ENCODE measurements at regions not wholly inside any gene's neighbourhood (a gene's known extent, or its start where the extent isn't known, plus 50 kb on each side); places are given as distances from the start of the nearest gene placed in this dataset.

GRCh38 chr11:110801328-110801727 lies 89.1 kb upstream of the ARHGAP20 start:
- Mint-ChIP-seq H3K4me3 (no peak overlapping the region), H3K4me1 (no peaks in the 10 kb centered on the region), H3K9me3 (ENCODE audit: low read depth) (no peaks in the 10 kb centered on the region), H3K27me3 (no peaks in the 10 kb centered on the region), H3K36me3 (no peaks in the 10 kb centered on the region), H3K27ac (no peak overlapping the region)
- CTCF ChIA-PET, result no interaction called here
- no peak for ATAC-seq
- DNase-seq, result no peak

- H3K9me3 Mint-ChIP-seq (ENCODE audit: low read depth), result no peaks in the 10 kb centered on the region
- H3K27ac Mint-ChIP-seq, result no peak overlapping the region
- no peak overlapping the region for H3K4me3 Mint-ChIP-seq
- no peaks in the 10 kb centered on the region for H3K4me1 Mint-ChIP-seq
- DNase-seq, result no peak
- CTCF ChIA-PET, result no interaction called here
- H3K36me3 Mint-ChIP-seq, result no peaks in the 10 kb centered on the region
- ATAC-seq, result no peak
- no peaks in the 10 kb centered on the region for H3K27me3 Mint-ChIP-seq
Measured at GRCh38 chr11:110798201-110798900, 86.1 kb upstream of the ARHGAP20 start.

GRCh38 chr11:110797453-110797852 lies 85.2 kb upstream of the ARHGAP20 start:
- DNase-seq, result no peak
- ATAC-seq, result no peak
- H3K36me3 Mint-ChIP-seq, result no peaks in the 10 kb centered on the region
- H3K27me3 Mint-ChIP-seq, result no peaks in the 10 kb centered on the region
- no peaks in the 10 kb centered on the region for H3K9me3 Mint-ChIP-seq (ENCODE audit: low read depth)
- no peaks in the 10 kb centered on the region for H3K4me1 Mint-ChIP-seq
- H3K27ac Mint-ChIP-seq, result no peak overlapping the region
- CTCF ChIA-PET, result no interaction called here
- H3K4me3 Mint-ChIP-seq, result no peak overlapping the region

GRCh38 chr11:110795112-110795624 lies 82.9 kb upstream of the ARHGAP20 start:
- Mint-ChIP-seq H3K27ac (no peak overlapping the region), H3K36me3 (no peaks in the 10 kb centered on the region), H3K9me3 (ENCODE audit: low read depth) (no peaks in the 10 kb centered on the region), H3K27me3 (no peaks in the 10 kb centered on the region), H3K4me3 (no peak overlapping the region), H3K4me1 (no peaks in the 10 kb centered on the region)
- DNase-seq (no peak), ATAC-seq (no peak)
- CTCF ChIA-PET, result no interaction called here

GRCh38 chr11:110793556-110793955 lies 81.3 kb upstream of the ARHGAP20 start:
- no peak overlapping the region for H3K27ac Mint-ChIP-seq
- H3K9me3 Mint-ChIP-seq (ENCODE audit: low read depth), result no peaks in the 10 kb centered on the region
- H3K36me3 Mint-ChIP-seq, result no peaks in the 10 kb centered on the region
- no peaks in the 10 kb centered on the region for H3K4me1 Mint-ChIP-seq
- H3K27me3 Mint-ChIP-seq, result no peaks in the 10 kb centered on the region
- CTCF ChIA-PET, result no interaction called here
- no peak overlapping the region for H3K4me3 Mint-ChIP-seq
- ATAC-seq (no peak), DNase-seq (no peak)

- Mint-ChIP-seq H3K36me3 (no peaks in the 10 kb centered on the region), H3K27ac (no peak overlapping the region), H3K9me3 (ENCODE audit: low read depth) (no peaks in the 10 kb centered on the region), H3K4me1 (no peaks in the 10 kb centered on the region), H3K27me3 (no peaks in the 10 kb centered on the region), H3K4me3 (no peak overlapping the region)
- ATAC-seq, result no peak
- no peak for DNase-seq
- CTCF ChIA-PET, result no interaction called here
Measured at GRCh38 chr11:110791621-110792020, 79.4 kb upstream of the ARHGAP20 start.

GRCh38 chr11:110787680-110788079 lies 75.4 kb upstream of the ARHGAP20 start:
- DNase-seq, result no peak
- Mint-ChIP-seq H3K27me3 (no peaks in the 10 kb centered on the region), H3K4me3 (no peak overlapping the region), H3K36me3 (no peaks in the 10 kb centered on the region), H3K27ac (no peak overlapping the region), H3K9me3 (ENCODE audit: low read depth) (no peaks in the 10 kb centered on the region), H3K4me1 (no peaks in the 10 kb centered on the region)
- no peak for ATAC-seq
- CTCF ChIA-PET, result no interaction called here

GRCh38 chr11:110786226-110786902 lies 74.1 kb upstream of the ARHGAP20 start:
- Mint-ChIP-seq H3K27ac (no peak overlapping the region), H3K27me3 (no peaks in the 10 kb centered on the region), H3K4me3 (no peak overlapping the region), H3K9me3 (ENCODE audit: low read depth) (no peaks in the 10 kb centered on the region), H3K36me3 (no peaks in the 10 kb centered on the region), H3K4me1 (no peaks in the 10 kb centered on the region)
- CTCF ChIA-PET, result no interaction called here
- no peak for ATAC-seq
- no peak for DNase-seq

GRCh38 chr11:110785398-110785797 lies 73.2 kb upstream of the ARHGAP20 start:
- Mint-ChIP-seq H3K4me3 (no peak overlapping the region), H3K36me3 (no peaks in the 10 kb centered on the region), H3K4me1 (no peaks in the 10 kb centered on the region), H3K9me3 (ENCODE audit: low read depth) (no peaks in the 10 kb centered on the region), H3K27me3 (no peaks in the 10 kb centered on the region), H3K27ac (no peak overlapping the region)
- CTCF ChIA-PET, result no interaction called here
- DNase-seq (no peak), ATAC-seq (no peak)

GRCh38 chr11:110782616-110783015 lies 70.4 kb upstream of the ARHGAP20 start:
- no peaks in the 10 kb centered on the region for H3K9me3 Mint-ChIP-seq (ENCODE audit: low read depth)
- H3K4me1 Mint-ChIP-seq, result no peaks in the 10 kb centered on the region
- DNase-seq, result no peak
- H3K27me3 Mint-ChIP-seq, result no peaks in the 10 kb centered on the region
- no peaks in the 10 kb centered on the region for H3K36me3 Mint-ChIP-seq
- CTCF ChIA-PET, result no interaction called here
- H3K27ac Mint-ChIP-seq, result no peak overlapping the region
- ATAC-seq, result no peak
- H3K4me3 Mint-ChIP-seq, result no peak overlapping the region

- Mint-ChIP-seq H3K27ac (no peak overlapping the region), H3K9me3 (ENCODE audit: low read depth) (no peaks in the 10 kb centered on the region), H3K36me3 (no peaks in the 10 kb centered on the region), H3K4me3 (no peak overlapping the region), H3K27me3 (no peaks in the 10 kb centered on the region), H3K4me1 (no peaks in the 10 kb centered on the region)
- CTCF ChIA-PET, result no interaction called here
- DNase-seq (no peak), ATAC-seq (no peak)
Measured at GRCh38 chr11:110779108-110779507, 66.9 kb upstream of the ARHGAP20 start.

- no peaks in the 10 kb centered on the region for H3K4me1 Mint-ChIP-seq
- no peaks in the 10 kb centered on the region for H3K27me3 Mint-ChIP-seq
- no peaks in the 10 kb centered on the region for H3K36me3 Mint-ChIP-seq
- DNase-seq (no peak), ATAC-seq (no peak)
- no peak overlapping the region for H3K4me3 Mint-ChIP-seq
- no peak overlapping the region for H3K27ac Mint-ChIP-seq
- no peaks in the 10 kb centered on the region for H3K9me3 Mint-ChIP-seq (ENCODE audit: low read depth)
- CTCF ChIA-PET, result no interaction called here
Measured at GRCh38 chr11:110778343-110778742, 66.1 kb upstream of the ARHGAP20 start.

GRCh38 chr11:110777775-110778174 lies 65.5 kb upstream of the ARHGAP20 start:
- ATAC-seq, result no peak
- H3K4me1 Mint-ChIP-seq, result no peaks in the 10 kb centered on the region
- H3K36me3 Mint-ChIP-seq, result no peaks in the 10 kb centered on the region
- no peaks in the 10 kb centered on the region for H3K27me3 Mint-ChIP-seq
- CTCF ChIA-PET, result no interaction called here
- H3K27ac Mint-ChIP-seq, result no peak overlapping the region
- DNase-seq, result no peak
- no peaks in the 10 kb centered on the region for H3K9me3 Mint-ChIP-seq (ENCODE audit: low read depth)
- no peak overlapping the region for H3K4me3 Mint-ChIP-seq

- no peaks in the 10 kb centered on the region for H3K4me1 Mint-ChIP-seq
- no peak overlapping the region for H3K27ac Mint-ChIP-seq
- H3K27me3 Mint-ChIP-seq, result no peaks in the 10 kb centered on the region
- DNase-seq (no peak), ATAC-seq (no peak)
- CTCF ChIA-PET, result no interaction called here
- H3K4me3 Mint-ChIP-seq, result no peak overlapping the region
- no peaks in the 10 kb centered on the region for H3K36me3 Mint-ChIP-seq
- H3K9me3 Mint-ChIP-seq (ENCODE audit: low read depth), result no peaks in the 10 kb centered on the region
Measured at GRCh38 chr11:110776081-110776480, 63.8 kb upstream of the ARHGAP20 start.
